PC-9 (cell line): ENCODE measurements at regions not wholly inside any gene's neighbourhood (a gene's known extent, or its start where the extent isn't known, plus 50 kb on each side); places are given as distances from the start of the nearest gene placed in this dataset.

ENCODE experiments used
- CTCF ChIP-seq: fragments of 200-600 bp; sonication (generic); conservative IDR thresholded peaks from 2 replicates; pipeline ENCODE4 v1.6.1; 2017; ENCODE audit warnings: mixed run types, antibody characterized with exemption, mild to moderate bottlenecking, moderate library complexity
- EZH2 ChIP-seq: fragments of 200-600 bp; sonication (generic); IDR thresholded peaks from 2 replicates; pipeline ENCODE4 v1.8.0; 2017; ENCODE audit warnings: antibody characterized with exemption, low read depth

DNA sequence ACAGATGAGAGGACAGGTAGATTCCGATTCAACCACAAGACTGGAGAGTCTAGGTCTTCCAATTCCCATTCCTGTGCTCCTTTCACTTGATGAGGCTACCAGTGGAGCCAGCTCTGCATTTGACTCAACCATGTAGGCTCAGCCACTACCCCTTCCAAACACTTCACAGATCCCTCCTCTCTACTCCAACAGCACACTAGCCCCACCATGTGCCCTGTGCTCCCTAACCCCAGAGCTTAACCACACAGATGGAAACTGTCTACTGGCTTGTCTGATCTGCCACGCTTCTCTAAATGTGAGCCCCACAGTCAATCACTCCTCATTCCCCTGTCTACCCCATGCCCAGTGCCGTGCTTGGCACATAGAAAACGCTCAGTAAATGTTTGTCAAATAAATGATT is 508.2 kb downstream of the CDK5RAP2 start:
- no peak for TF ChIP-seq CTCF
- TF ChIP-seq EZH2, result no peak
